SKM-1 (cell line): ENCODE measurements at regions not wholly inside any gene's neighbourhood (a gene's known extent, or its start where the extent isn't known, plus 50 kb on each side); places are given as distances from the start of the nearest gene placed in this dataset.
"Not testable (repeated sequence)": the region's sequence is repeated elsewhere in the genome, so short reads cannot be mapped to it uniquely, and the experiment has no call there.

Experiments used
- DNase-seq: peaks from one replicate; lab custom pipeline; 2025; ENCODE audit not compliant: unreplicated experiment; lab: John Stamatoyannopoulos, UW

- no peak for DNase-seq
These were observed 112.6 kb downstream of the LRIG2 start for GRCh38 chr1:113185463-113186104.

DNA sequence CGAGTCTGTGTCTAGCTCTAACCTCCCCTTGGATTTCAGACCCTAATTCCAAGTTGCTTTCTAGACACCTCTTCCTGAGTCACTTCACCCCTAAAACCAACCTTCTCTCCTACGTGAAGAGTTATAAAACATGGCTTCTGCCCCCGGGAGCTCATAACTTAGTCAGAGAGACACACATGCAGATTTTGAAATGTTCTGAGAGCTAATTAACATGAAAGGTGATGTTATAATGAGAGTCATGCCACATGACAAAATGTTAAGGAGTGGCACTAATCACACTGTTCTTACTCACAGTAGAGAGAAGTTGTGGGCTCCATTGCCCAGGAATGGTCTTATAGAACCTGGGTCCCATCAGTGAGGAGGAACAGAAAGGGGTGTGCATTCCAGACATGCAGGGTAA lies 117.1 kb downstream of the LRIG2 start:
- DNase-seq: no peak

- DNase-seq: no peak
These were observed 117.9 kb downstream of the LRIG2 start for GRCh38 chr1:113190930-113191329.

DNA sequence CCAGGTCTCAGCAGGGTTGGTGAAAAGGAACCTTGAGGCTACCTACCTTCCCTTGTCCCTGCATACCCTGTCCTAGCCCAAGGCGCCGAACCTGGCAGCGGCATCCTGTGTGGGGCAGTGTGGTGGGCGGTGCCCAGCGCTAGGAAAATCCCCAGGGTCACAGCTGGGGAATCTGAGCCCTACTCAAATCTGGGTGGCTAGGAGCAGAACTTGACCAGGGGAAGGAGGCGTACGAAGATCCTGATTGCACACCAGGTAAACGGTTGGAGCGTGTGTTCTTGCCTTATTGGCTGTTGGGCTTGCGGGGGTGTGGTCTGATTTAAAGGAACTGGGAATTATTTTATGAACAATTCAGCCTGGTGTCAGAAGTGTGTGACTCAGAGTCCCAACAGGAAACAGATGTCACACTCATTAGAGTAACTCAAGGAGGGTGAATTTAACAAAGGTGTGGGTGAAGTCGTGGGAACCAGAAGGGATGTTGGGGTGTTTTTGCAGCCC lies 118.6 kb downstream of the LRIG2 start:
- no peak for DNase-seq

GRCh38 chr1:113192242-113192641 lies 119.2 kb downstream of the LRIG2 start:
- DNase-seq: peak; percentile 36

- no peak for DNase-seq
These were observed 120.0 kb downstream of the LRIG2 start for GRCh38 chr1:113192980-113193379.

GRCh38 chr1:113194846-113195830 lies 122.1 kb downstream of the LRIG2 start:
- DNase-seq: no peak

DNA sequence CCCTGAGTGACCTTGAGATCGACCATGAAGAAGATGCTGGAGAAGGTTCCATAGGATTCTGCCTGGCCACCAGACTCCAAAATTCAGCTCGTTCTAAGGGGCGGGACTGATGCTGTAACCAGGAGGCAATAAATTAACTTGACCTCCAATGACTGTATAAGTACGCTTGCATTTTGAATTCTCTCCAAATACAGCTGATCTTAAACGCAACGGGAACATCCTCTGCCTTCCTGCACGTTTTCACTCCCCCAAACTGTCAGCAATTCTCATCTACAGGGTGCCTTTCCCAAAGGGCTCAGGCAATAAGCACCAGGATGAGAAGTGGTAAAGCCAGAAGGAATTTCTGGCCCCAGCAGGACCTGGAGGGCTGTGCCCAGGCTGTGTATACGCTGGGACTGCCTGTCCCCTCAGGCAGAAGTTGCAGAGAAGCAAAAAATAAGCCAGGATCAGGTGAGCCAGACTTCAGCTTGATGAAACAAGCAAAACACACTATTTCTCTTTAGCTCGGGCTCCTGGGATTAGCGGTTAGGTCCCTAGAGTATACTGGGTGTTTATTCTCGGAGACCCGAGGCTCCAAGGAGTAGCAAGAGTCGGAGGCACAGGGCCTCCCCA lies 124.8 kb downstream of the LRIG2 start:
- no peak for DNase-seq

DNA sequence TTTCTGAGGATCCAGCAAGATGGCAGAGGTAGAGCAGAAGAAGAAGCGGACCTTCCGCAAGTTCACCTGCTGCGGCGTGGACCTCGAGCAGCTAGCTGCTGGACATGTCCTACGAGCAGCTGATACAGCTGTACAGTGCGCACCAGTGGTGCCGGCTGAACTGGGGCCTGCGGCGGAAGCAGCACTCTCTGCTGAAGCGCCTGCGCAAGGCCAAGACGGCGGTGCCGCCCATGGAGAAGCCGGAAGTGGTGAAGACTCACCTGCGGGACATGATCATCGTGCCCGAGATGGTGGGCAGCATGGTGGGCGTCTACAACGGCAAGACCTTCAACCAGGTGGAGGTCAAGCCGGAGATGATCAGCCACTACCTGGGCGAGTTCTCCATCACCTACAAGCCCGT lies 125.8 kb downstream of the LRIG2 start:
- no peak for DNase-seq

DNA sequence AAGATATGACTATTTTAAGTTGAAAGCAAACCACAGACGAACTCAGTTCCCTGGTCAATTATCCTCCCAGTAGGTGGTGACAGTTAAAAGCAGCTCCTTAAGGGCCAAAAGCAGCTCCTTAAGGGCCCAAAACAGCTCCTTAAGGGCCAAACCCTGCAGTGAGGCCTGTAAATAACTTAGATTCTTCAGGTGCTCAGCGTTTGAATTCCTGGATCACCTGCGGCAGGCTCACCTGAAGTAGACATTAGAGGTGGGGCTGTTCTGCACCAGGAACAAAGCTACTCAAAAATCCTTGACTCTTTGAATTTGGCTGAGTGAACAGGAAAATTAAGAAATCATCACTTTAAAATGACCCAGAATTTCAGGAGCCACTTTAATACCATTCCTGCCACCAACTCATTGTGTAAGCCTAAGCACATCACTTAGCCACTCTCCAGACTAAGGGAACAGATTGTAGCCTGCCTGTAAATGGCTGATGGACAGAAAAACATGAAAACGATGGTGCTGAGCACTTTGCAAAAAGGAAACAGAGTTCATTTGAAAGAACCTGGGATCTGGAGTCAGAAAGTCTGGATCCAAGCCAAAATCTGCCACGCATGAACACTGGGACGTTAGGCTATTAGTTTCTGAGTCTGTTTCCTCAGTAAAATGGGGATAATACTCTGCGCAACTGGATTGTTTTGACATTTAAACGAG lies 126.9 kb downstream of the LRIG2 start:
- no peak for DNase-seq

DNA sequence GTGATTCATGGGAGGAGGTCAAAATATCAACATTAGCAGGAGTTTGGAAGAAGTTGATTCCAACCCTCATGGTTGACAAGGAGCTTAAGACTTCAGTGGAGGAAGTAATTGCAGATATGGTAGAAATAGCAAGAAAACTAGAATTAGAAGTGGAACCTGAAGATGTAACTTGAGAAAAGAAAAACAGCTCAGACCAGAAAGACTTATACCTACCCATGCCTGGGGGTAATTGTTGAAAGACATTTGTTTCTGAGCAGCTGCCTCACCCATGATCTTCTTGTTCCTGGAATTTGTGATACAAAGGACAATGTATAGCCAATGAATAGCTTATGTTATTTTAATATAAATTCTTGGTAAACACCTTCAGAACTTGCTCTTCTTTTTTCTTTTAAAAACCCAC lies 128.6 kb downstream of the LRIG2 start:
- DNase-seq: no peak

- no peak for DNase-seq
These were observed 133.2 kb downstream of the LRIG2 start for GRCh38 chr1:113205980-113206766.

DNA sequence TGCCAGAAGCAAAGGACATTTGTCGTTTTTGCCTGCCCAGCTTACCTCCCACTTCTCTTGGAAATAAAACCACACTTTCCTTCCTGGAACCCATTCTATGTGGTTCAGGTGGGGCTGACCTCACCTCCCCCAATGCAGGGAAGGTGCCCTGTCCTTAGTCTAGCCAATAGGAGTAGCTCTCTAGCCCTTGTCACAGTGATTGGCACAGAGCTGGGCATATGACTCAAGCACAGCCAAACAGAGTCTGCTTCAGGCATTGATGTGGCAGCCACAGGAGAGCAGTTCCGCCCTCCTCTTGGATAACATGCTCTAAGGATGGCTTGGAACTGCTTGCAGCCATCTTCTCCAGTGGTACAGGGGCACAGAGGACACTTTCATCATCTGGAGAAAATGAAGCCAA lies 134.0 kb downstream of the LRIG2 start:
- no peak for DNase-seq

DNA sequence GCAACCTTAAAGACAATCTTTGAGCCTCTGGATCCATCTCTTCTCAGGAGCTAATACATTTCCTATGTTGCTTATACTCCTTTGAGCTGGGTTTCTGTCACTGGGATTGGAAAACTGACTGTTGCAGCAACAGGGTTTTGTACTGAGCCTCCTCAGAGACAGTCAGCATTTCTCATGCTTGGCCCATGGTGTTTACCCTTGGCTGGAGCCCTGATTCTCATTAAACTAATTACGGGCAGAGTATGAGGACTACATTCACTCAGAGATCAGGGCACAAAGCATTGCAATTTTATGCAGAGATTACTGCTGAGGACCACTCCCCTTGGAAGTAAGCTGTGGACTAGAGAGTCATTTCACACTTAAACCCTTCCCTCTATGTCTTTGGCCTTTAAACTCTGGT lies 134.5 kb downstream of the LRIG2 start:
- no peak for DNase-seq

GRCh38 chr1:113208425-113208824 lies 135.4 kb downstream of the LRIG2 start:
- DNase-seq: not testable (repeated sequence)

DNA sequence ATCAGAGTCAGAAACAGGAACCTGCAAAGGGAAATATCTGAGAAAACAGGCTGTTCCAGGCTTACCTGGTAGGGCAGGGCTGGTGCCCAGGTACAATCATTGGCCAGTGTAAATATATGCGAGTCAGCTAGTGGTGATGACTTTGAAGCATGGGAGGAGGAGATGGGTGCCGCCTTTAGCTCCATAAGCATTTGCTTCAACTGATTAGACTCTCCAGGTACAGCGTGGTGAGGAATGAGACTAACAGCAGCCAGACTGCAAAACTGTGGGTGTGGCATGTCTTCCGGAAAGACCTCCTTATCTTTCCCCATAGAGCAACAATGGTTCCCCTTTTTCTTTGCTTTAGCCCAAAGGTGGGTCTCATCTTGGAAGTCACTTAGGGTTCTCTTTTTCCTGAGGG lies 137.2 kb downstream of the LRIG2 start:
- DNase-seq: no peak

DNA sequence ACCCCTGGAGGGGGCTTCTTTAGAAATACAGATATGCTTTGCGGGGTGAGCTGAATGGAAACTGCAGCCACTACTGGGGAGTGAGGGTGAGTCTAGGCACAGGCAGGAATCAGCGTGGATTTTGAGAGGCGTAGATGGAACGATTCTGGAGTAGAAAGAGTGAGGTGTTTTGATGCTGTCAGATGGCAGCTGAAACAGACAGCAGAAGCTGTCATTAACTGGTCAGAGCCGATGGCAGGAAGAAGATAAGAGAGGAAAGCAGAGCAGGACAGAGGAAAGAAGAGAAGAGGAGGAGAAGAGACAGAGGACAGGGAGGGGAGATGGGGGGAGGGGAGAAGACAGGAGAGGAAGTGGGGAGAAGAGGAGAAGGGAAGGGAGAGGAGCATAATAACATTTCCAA lies 138.5 kb downstream of the LRIG2 start:
- DNase-seq: no peak

DNA sequence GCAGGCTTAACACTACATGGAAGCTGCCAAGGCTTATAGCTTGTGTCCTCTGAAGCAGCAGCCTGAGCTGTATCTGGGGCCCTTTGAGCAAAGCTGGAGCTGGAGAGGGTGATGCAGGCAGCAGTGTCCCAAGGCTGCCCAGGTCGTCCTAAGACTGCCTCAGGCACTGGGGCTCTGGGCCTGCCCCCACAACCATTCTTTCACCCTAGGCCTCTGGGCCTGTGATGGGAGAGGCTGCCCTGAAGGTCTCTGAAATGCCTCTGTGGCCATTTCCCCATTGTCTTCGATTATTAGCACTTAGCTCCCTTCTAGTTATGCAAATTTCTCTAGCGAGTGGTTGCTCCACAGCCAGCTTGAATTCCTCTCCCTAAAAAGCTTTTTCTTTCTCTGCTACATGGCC lies 142.0 kb downstream of the LRIG2 start:
- no peak for DNase-seq

DNA sequence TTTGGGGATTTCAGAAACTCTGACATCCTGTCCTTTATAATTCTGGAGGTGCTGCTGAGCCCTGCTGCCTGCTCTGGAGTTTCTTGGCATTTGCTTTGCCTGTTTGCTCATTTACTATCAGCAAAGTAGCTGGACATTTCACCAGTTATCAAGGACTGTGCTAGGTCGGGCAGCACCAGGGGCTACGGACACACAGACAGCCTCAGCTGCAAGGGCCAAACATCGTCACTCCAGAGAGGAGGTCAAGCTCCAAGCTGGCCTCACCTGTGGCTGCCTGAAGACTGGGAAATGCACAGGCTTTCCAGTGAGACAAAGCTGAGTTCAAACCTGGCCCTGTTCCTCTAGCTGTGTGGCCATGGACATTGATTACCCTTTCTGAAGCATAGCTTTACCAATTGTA lies 143.7 kb downstream of the LRIG2 start:
- DNase-seq: no peak

DNA sequence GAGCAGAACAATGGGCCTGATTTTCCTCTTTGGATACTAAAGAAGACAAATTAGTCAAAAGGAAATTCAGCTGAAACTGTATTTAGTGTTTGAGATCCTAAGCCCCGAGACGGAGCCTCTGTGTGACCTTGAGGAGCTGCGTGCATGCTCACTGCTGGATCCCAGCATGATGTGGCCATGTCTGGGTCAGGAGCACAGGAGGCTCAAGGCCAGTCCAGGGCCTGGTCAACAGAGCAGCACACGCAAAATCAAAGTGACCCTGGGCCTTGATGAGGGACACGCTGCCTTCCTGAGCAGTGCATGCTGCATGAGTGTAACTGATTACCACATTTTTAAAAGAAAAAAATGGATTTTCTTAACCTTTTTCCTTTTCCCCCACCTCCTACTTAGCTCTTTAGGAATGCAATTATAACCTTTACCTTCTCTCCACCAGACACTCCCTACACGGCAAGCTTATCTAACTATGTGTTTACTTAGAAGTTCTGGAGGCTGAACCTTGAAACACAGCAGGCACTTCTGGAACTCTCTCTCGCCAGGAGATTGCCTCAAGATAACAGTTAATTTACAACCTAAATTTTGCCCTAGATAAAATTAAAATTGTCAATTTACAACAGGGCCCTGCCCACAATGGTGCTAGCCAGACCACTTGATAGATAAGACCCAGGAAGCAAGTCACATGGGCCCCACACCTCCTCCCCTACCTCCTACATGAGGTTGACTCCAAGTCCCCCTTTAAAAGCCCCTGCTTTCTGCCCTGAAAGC lies 144.6 kb downstream of the LRIG2 start:
- DNase-seq: no peak
